ENCODE measurements at regions not wholly inside any gene's neighbourhood (a gene's known extent, or its start where the extent isn't known, plus 50 kb on each side); places are given as distances from the start of the nearest gene placed in this dataset.

- no peak for TF ChIP-seq CTCF (conservative IDR thresholded peaks at IDR 0.05; ENCODE audit: low read length)
- no peak overlapping the region for H3K4me3 ChIP-seq (ENCODE audit: low read length)
- DNase-seq (ENCODE audit: low read depth) = no peak
Measured at GRCh38 chr13:73941752-73942151, 192.5 kb downstream of the KLF12 start.

- H3K4me3 ChIP-seq (ENCODE audit: low read length) = no peak overlapping the region
- TF ChIP-seq CTCF (conservative IDR thresholded peaks at IDR 0.05; ENCODE audit: low read length) = no peak
- no peak for DNase-seq (ENCODE audit: low read depth)
Measured at GRCh38 chr13:73940098-73940497, 194.1 kb downstream of the KLF12 start.

- no peak for TF ChIP-seq CTCF (conservative IDR thresholded peaks at IDR 0.05; ENCODE audit: low read length)
- DNase-seq (ENCODE audit: low read depth) = no peak
- H3K4me3 ChIP-seq (ENCODE audit: low read length) = no peak overlapping the region
Measured at GRCh38 chr13:73939603-73940002, 194.6 kb downstream of the KLF12 start.

GRCh38 chr13:73939071-73939380 lies 195.2 kb downstream of the KLF12 start:
- DNase-seq (ENCODE audit: low read depth) = no peak
- H3K4me3 ChIP-seq (ENCODE audit: low read length) = no peak overlapping the region
- no peak for TF ChIP-seq CTCF (conservative IDR thresholded peaks at IDR 0.05; ENCODE audit: low read length)

GRCh38 chr13:73938372-73939070 lies 195.7 kb downstream of the KLF12 start:
- DNase-seq (ENCODE audit: low read depth) = peak; percentile 87
- no peak for TF ChIP-seq CTCF (conservative IDR thresholded peaks at IDR 0.05; ENCODE audit: low read length)

GRCh38 chr13:73937441-73937840 lies 196.8 kb downstream of the KLF12 start:
- DNase-seq (ENCODE audit: low read depth) = no peak
- no peak overlapping the region for H3K4me3 ChIP-seq (ENCODE audit: low read length)
- no peak for TF ChIP-seq CTCF (conservative IDR thresholded peaks at IDR 0.05; ENCODE audit: low read length)

More at GRCh38 chr13:73938372-73939070, 195.7 kb downstream of the KLF12 start:
- no peak overlapping the region for H3K4me3 ChIP-seq (ENCODE audit: low read length)

GRCh38 chr13:73935991-73936390 lies 198.2 kb downstream of the KLF12 start:
- H3K4me3 ChIP-seq (ENCODE audit: low read length) = no peak overlapping the region
- TF ChIP-seq CTCF (conservative IDR thresholded peaks at IDR 0.05; ENCODE audit: low read length) = no peak
- DNase-seq (ENCODE audit: low read depth) = peak; percentile 47

All from AG10803 (cell line).